OCI-LY3 (cell line): ENCODE measurements at regions not wholly inside any gene's neighbourhood (a gene's known extent, or its start where the extent isn't known, plus 50 kb on each side); places are given as distances from the start of the nearest gene placed in this dataset.

Source experiments
- EZH2phosphoT487 ChIP-seq: fragments of 200-600 bp; shearing (Covaris generic); IDR thresholded peaks from 2 replicates; pipeline ENCODE4 v1.6.1; 2018; ENCODE audit warnings: antibody characterized with exemption, mixed run types, low read depth
- TF ChIP-seq, protein P1 (sequence below): fragments of 200-600, 300-600 bp; sonication (generic); IDR thresholded peaks from 2 replicates; pipeline ENCODE4 v1.5.1; 2014; ENCODE audit warnings: antibody characterized with exemption, low read length, low read depth

DNA sequence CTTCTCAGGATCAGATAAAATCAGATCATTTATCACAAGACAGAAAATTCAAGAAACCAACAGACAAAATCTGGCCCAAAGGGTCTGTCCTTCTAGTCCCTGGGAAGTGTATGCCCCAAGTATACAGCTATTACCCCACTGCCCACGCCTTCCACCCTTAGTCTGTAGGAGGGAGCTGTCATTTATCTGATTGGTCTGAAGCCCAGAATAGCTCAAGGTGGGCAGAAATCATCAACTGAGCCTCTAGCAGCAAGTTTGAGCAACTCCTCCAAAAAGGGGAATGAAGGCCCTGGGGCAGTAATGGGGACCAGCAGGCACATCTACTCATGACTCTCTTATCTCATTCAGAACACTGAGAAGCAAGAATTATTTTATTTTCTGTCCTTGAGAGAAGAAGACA is 126.9 kb downstream of the MATN1 start:
- TF ChIP-seq, protein P1, sequence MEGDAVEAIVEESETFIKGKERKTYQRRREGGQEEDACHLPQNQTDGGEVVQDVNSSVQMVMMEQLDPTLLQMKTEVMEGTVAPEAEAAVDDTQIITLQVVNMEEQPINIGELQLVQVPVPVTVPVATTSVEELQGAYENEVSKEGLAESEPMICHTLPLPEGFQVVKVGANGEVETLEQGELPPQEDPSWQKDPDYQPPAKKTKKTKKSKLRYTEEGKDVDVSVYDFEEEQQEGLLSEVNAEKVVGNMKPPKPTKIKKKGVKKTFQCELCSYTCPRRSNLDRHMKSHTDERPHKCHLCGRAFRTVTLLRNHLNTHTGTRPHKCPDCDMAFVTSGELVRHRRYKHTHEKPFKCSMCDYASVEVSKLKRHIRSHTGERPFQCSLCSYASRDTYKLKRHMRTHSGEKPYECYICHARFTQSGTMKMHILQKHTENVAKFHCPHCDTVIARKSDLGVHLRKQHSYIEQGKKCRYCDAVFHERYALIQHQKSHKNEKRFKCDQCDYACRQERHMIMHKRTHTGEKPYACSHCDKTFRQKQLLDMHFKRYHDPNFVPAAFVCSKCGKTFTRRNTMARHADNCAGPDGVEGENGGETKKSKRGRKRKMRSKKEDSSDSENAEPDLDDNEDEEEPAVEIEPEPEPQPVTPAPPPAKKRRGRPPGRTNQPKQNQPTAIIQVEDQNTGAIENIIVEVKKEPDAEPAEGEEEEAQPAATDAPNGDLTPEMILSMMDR, result no peak
- TF ChIP-seq EZH2phosphoT487, result no peak
